CD14-positive monocyte (primary cell): ENCODE measurements at regions not wholly inside any gene's neighbourhood (a gene's known extent, or its start where the extent isn't known, plus 50 kb on each side); places are given as distances from the start of the nearest gene placed in this dataset.

ENCODE experiments used
- DNase-seq, 3 donors: peaks; one replicate each; pipeline ENCODE4 v3.0.0-alpha.2; 2011 to 2022
- H2AFZ ChIP-seq: 2 replicates; pipeline ENCODE4 v1.6.0; 2012; ENCODE audit warnings: mild to moderate bottlenecking, low read depth, low read length, inconsistent platforms; ENCODE audit not compliant: insufficient read depth, poor library complexity, severe bottlenecking
- H3K27ac ChIP-seq, 2 donors: 1 replicate in 1 of 2; 2 replicates in 1 of 2; pipeline ENCODE4 v1.5.1; 2012 to 2013; ENCODE audit warnings: low read length in 2 of 2, control low read depth in 1 of 2, inconsistent platforms in 1 of 2, low read depth in 1 of 2, mild to moderate bottlenecking in 1 of 2
- H3K27me3 ChIP-seq, 2 donors: one replicate each; pipeline versions ENCODE4 v1.6.0 to v1.6.1; 2011 to 2013; ENCODE audit warnings: low read length in 2 of 2; ENCODE audit not compliant: control insufficient read depth in 2 of 2, insufficient read depth in 2 of 2
- H3K36me3 ChIP-seq, 2 donors: replicated peaks in 1 of 2; 1 replicate in 1 of 2; 2 replicates in 1 of 2; pipeline versions ENCODE4 v1.5.1 to v1.6.1; 2012 to 2013; ENCODE audit warnings: low read length in 2 of 2, control low read depth in 1 of 2, inconsistent platforms in 1 of 2, mild to moderate bottlenecking in 1 of 2; ENCODE audit not compliant: insufficient read depth in 2 of 2, control insufficient read depth in 1 of 2
- H3K4me1 ChIP-seq, 2 donors: 1 replicate in 1 of 2; 2 replicates in 1 of 2; pipeline versions ENCODE4 v1.5.1 to v1.6.1; 2012 to 2013; ENCODE audit warnings: low read length in 2 of 2, control low read depth in 1 of 2, inconsistent platforms in 1 of 2, mild to moderate bottlenecking in 1 of 2, moderate library complexity in 1 of 2; ENCODE audit not compliant: insufficient read depth in 2 of 2, control insufficient read depth in 1 of 2
- H3K4me2 ChIP-seq: replicated peaks from 2 replicates; pipeline ENCODE3; 2012; ENCODE audit warnings: low read length, moderate library complexity, mild to moderate bottlenecking; ENCODE audit not compliant: poor library complexity, severe bottlenecking; ENCODE audit errors: extremely low read depth
- H3K4me3 ChIP-seq, 3 experiments: fragments of 200-600 bp in 1 of 3; sonication (generic) in 1 of 3; replicated peaks in 1 of 3; 1 replicate in 2 of 3; 2 replicates in 1 of 3; pipeline ENCODE4 v1.5.1; 2011 to 2013; ENCODE audit warnings: low read length in 3 of 3, mild to moderate bottlenecking in 3 of 3, control low read depth in 2 of 3, low read depth in 2 of 3, inconsistent platforms in 1 of 3, moderate library complexity in 1 of 3
- H3K79me2 ChIP-seq: 2 replicates; pipeline ENCODE4 v1.6.0; 2012; ENCODE audit warnings: mild to moderate bottlenecking, control low read depth, inconsistent platforms, low read length, moderate library complexity; ENCODE audit not compliant: insufficient read depth
- H3K9ac ChIP-seq: 2 replicates; pipeline ENCODE4 v1.6.0; 2017; ENCODE audit warnings: low read length, mild to moderate bottlenecking; ENCODE audit not compliant: insufficient read depth, poor library complexity, severe bottlenecking
- H3K9me3 ChIP-seq, 2 donors: replicated peaks in 1 of 2; 1 replicate in 1 of 2; 2 replicates in 1 of 2; pipeline versions ENCODE4 v1.5.1 to v1.6.1; 2012 to 2013; ENCODE audit warnings: low read length in 2 of 2, control low read depth in 1 of 2; ENCODE audit not compliant: control insufficient read depth in 1 of 2, insufficient read depth in 1 of 2
- H4K20me1 ChIP-seq: 2 replicates; pipeline ENCODE4 v1.6.0; 2012; ENCODE audit warnings: mild to moderate bottlenecking, low read length, control low read depth, moderate library complexity; ENCODE audit not compliant: insufficient read depth
- H3K27ac Mint-ChIP-seq, 7 donors: one replicate each; pipeline ENCODE4 v1.8.0; 2020; ENCODE audit warnings: mild to moderate bottlenecking in 7 of 7, mixed read lengths in 7 of 7, moderate library complexity in 6 of 7, inconsistent platforms in 2 of 7
- H3K27me3 Mint-ChIP-seq, 3 donors: one replicate each; pipeline ENCODE4 v1.8.0; 2021 to 2022; ENCODE audit warnings: low read depth in 3 of 3, mild to moderate bottlenecking in 3 of 3, mixed read lengths in 3 of 3, moderate library complexity in 3 of 3, inconsistent platforms in 1 of 3
- H3K36me3 Mint-ChIP-seq, 2 donors: one replicate each; pipeline ENCODE4 v1.8.0; 2020; ENCODE audit warnings: mixed read lengths in 2 of 2, inconsistent platforms in 1 of 2, mild to moderate bottlenecking in 1 of 2
- H3K4me1 Mint-ChIP-seq: one replicate; pipeline ENCODE4 v1.8.0; 2020; ENCODE audit warnings: mild to moderate bottlenecking, mixed read lengths
- H3K4me3 Mint-ChIP-seq, 2 donors: one replicate each; pipeline ENCODE4 v1.8.0; 2020; ENCODE audit warnings: mild to moderate bottlenecking in 2 of 2, mixed read lengths in 2 of 2, moderate library complexity in 1 of 2
- H3K9me3 Mint-ChIP-seq, 7 donors: one replicate each; pipeline ENCODE4 v1.8.0; 2020 to 2022; ENCODE audit warnings: mixed read lengths in 7 of 7, mild to moderate bottlenecking in 6 of 7, moderate library complexity in 6 of 7, inconsistent platforms in 2 of 7
- CTCF ChIP-seq: fragments of 200-600 bp; IDR thresholded peaks from one replicate; pipeline ENCODE4 v1.8.0; 2022; ENCODE audit warnings: antibody characterized with exemption, mild to moderate bottlenecking
- WGBS: methylation state at CpG from one replicate; pipeline ENCODE4 v1.1.5; 2013; ENCODE audit warnings: missing lambda C conversion rate; ENCODE audit not compliant: insufficient coverage; 5-methylcytosine and 5-hydroxymethylcytosine counted together
- intact Hi-C, 2 donors: fragments of 100-400 bp; cut with micrococcal nuclease; formaldehyde crosslinking; loops; one replicate each; pipeline versions ENCODE4 v1.15.0 to v1.15.1; 2023

GRCh38 chr22:47836957-47837356 lies 1074.5 kb downstream of the TBC1D22A start:
- no peak overlapping the region for H2AFZ ChIP-seq
- no peak overlapping the region for H3K4me3 ChIP-seq
- no peak for TF ChIP-seq CTCF
- H3K27me3 ChIP-seq = no peaks in the 10 kb centered on the region
- H3K9me3 ChIP-seq = no peaks in the 10 kb centered on the region
- H3K9ac ChIP-seq = no peak overlapping the region
- H3K9me3 Mint-ChIP-seq = peaks cover 0 to 2% (median 0%) of the 10 kb centered on the region in 7 donors
- no peaks in the 10 kb centered on the region for H3K36me3 ChIP-seq
- H3K27ac Mint-ChIP-seq = no peak overlapping the region
- no peaks in the 10 kb centered on the region for H3K4me1 Mint-ChIP-seq
- H3K27me3 Mint-ChIP-seq = peaks cover 6% of the 10 kb centered on the region in 3 donors
- no peak overlapping the region for H3K4me2 ChIP-seq
- no peaks in the 10 kb centered on the region for H3K79me2 ChIP-seq
- intact Hi-C loops = no loop called here
- H3K4me3 Mint-ChIP-seq = no peak overlapping the region
- H3K4me1 ChIP-seq = no peaks in the 10 kb centered on the region
- H4K20me1 ChIP-seq = no peaks in the 10 kb centered on the region
- no peak overlapping the region for H3K27ac ChIP-seq
- WGBS = 94% methylated on average over 1 of the region's 2 CpGs
- no peaks in the 10 kb centered on the region for H3K36me3 Mint-ChIP-seq
- DNase-seq = no peak

- H3K4me3 Mint-ChIP-seq = no peak overlapping the region
- H2AFZ ChIP-seq = no peak overlapping the region
- WGBS = 80% methylated on average over 1 of the region's 7 CpGs
- intact Hi-C loops = no loop called here
- no peaks in the 10 kb centered on the region for H3K36me3 Mint-ChIP-seq
- peaks cover 0 to 2% (median 0%) of the 10 kb centered on the region in 7 donors for H3K9me3 Mint-ChIP-seq
- H3K27ac ChIP-seq = no peak overlapping the region
- TF ChIP-seq CTCF = no peak
- H3K27me3 ChIP-seq = no peaks in the 10 kb centered on the region
- H3K9me3 ChIP-seq = no peaks in the 10 kb centered on the region
- no peak overlapping the region for H3K9ac ChIP-seq
- no peak overlapping the region for H3K27ac Mint-ChIP-seq
- no peak for DNase-seq
- no peak overlapping the region for H3K4me3 ChIP-seq
- no peaks in the 10 kb centered on the region for H3K79me2 ChIP-seq
- no peaks in the 10 kb centered on the region for H3K36me3 ChIP-seq
- no peak overlapping the region for H3K4me2 ChIP-seq
- no peaks in the 10 kb centered on the region for H4K20me1 ChIP-seq
- H3K4me1 Mint-ChIP-seq = no peaks in the 10 kb centered on the region
- H3K4me1 ChIP-seq = no peaks in the 10 kb centered on the region
- peaks cover 3 to 5% (median 4%) of the 10 kb centered on the region in 3 donors for H3K27me3 Mint-ChIP-seq
Observed at GRCh38 chr22:47835726-47836125, 1073.3 kb downstream of the TBC1D22A start.
